ENCODE measurements at regions not wholly inside any gene's neighbourhood (a gene's known extent, or its start where the extent isn't known, plus 50 kb on each side); places are given as distances from the start of the nearest gene placed in this dataset.

DNA sequence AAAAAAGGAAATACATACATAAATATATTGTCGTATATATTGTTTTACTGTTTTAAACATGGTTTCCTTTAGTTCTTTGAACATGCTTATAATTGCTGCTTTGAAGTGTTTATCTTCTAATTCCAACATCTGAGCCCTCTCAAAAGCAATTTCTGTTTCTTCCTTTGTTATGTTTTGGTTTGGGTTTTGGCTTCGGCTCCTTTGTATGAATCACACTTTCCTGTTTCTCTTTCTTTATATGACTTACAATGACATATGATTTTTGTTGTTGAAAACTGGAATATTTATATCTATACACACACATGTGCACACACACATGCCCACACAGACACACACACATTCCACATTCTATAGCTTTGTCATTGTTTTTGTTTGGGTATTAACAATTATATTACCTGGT, 1206.7 kb downstream of the CDH12 start:
- TF ChIP-seq, protein P1, sequence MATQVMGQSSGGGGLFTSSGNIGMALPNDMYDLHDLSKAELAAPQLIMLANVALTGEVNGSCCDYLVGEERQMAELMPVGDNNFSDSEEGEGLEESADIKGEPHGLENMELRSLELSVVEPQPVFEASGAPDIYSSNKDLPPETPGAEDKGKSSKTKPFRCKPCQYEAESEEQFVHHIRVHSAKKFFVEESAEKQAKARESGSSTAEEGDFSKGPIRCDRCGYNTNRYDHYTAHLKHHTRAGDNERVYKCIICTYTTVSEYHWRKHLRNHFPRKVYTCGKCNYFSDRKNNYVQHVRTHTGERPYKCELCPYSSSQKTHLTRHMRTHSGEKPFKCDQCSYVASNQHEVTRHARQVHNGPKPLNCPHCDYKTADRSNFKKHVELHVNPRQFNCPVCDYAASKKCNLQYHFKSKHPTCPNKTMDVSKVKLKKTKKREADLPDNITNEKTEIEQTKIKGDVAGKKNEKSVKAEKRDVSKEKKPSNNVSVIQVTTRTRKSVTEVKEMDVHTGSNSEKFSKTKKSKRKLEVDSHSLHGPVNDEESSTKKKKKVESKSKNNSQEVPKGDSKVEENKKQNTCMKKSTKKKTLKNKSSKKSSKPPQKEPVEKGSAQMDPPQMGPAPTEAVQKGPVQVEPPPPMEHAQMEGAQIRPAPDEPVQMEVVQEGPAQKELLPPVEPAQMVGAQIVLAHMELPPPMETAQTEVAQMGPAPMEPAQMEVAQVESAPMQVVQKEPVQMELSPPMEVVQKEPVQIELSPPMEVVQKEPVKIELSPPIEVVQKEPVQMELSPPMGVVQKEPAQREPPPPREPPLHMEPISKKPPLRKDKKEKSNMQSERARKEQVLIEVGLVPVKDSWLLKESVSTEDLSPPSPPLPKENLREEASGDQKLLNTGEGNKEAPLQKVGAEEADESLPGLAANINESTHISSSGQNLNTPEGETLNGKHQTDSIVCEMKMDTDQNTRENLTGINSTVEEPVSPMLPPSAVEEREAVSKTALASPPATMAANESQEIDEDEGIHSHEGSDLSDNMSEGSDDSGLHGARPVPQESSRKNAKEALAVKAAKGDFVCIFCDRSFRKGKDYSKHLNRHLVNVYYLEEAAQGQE (IDR thresholded peaks at IDR 0.05; ENCODE audit: low read depth) = no peak
- TF ChIP-seq EP300 (IDR thresholded peaks at IDR 0.05; ENCODE audit: borderline replicate concordance) (no peak), CREB1 (IDR thresholded peaks at IDR 0.05; ENCODE audit: low read depth) (no peak), TAF1 (IDR thresholded peaks at IDR 0.05; ENCODE audit: low read depth) (no peak), MAX (IDR thresholded peaks at IDR 0.05) (no peak), YY1 (IDR thresholded peaks at IDR 0.05; ENCODE audit: low read depth) (no peak), USF1 (IDR thresholded peaks at IDR 0.05) (no peak), TCF12 (IDR thresholded peaks at IDR 0.05; ENCODE audit: low read depth) (no peak), ZBTB7A (IDR thresholded peaks at IDR 0.05; ENCODE audit: low read depth) (no peak), RAD21 (IDR thresholded peaks at IDR 0.05; ENCODE audit: low read depth) (no peak), CEBPB (IDR thresholded peaks at IDR 0.05) (no peak)

All from Ishikawa (cell line).